DND-41 (cell line): ENCODE measurements at regions not wholly inside any gene's neighbourhood (a gene's known extent, or its start where the extent isn't known, plus 50 kb on each side); places are given as distances from the start of the nearest gene placed in this dataset.

Experiments used
- EZH2 ChIP-seq: IDR thresholded peaks from 3 replicates; pipeline ENCODE4 v1.6.1; 2012; ENCODE audit warnings: borderline replicate concordance, low read depth, mild to moderate bottlenecking, moderate library complexity, low read length, inconsistent platforms; ENCODE audit not compliant: severe bottlenecking
- TF ChIP-seq, protein P1 (sequence below): IDR thresholded peaks from 2 replicates; pipeline ENCODE4 v1.5.1; 2012; ENCODE audit warnings: borderline replicate concordance, low read length, moderate library complexity, mild to moderate bottlenecking; ENCODE audit not compliant: poor library complexity, severe bottlenecking; ENCODE audit errors: extremely low read depth

DNA sequence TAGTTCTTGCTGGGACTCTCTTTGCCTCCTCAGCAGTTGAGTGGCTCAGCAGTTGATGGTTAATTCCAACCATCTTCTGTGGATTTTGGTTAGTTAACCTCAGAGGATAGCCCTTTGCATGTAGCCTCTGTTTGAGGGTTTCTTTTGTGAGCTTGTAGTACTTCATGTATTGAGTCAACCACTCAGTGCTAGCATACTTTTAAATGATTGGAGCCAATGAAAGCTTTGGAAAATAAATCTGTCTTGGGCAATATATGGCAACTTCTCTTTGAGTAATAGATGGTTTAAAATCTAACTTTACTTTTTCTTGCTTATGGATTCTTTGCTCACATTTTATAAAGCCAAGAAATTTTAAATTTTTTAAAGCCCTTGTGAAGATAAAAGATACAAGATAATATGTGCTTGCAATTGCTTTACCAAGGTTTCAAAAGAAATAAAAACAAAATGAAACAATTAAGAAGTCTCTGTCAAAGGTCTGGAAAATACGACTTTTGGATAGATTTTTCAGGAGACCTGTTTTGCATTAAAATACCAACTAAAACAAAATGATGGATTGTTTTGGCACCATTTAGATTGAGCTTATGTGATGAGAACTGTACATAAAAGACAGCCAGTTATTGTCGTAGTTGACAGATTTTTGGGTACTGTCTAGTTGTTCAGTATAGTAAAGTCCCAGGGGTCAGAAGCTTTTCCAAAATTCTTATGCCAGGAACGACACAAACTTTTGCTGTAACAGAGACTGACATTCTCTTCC is 181.9 kb downstream of the SPRY1 start:
- TF ChIP-seq, protein P1, sequence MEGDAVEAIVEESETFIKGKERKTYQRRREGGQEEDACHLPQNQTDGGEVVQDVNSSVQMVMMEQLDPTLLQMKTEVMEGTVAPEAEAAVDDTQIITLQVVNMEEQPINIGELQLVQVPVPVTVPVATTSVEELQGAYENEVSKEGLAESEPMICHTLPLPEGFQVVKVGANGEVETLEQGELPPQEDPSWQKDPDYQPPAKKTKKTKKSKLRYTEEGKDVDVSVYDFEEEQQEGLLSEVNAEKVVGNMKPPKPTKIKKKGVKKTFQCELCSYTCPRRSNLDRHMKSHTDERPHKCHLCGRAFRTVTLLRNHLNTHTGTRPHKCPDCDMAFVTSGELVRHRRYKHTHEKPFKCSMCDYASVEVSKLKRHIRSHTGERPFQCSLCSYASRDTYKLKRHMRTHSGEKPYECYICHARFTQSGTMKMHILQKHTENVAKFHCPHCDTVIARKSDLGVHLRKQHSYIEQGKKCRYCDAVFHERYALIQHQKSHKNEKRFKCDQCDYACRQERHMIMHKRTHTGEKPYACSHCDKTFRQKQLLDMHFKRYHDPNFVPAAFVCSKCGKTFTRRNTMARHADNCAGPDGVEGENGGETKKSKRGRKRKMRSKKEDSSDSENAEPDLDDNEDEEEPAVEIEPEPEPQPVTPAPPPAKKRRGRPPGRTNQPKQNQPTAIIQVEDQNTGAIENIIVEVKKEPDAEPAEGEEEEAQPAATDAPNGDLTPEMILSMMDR = no peak
- TF ChIP-seq EZH2 = no peak
